OCI-LY7 (cell line): ENCODE measurements at regions not wholly inside any gene's neighbourhood (a gene's known extent, or its start where the extent isn't known, plus 50 kb on each side); places are given as distances from the start of the nearest gene placed in this dataset.

Experiments used
- EZH2phosphoT487 ChIP-seq: fragments of 200-600 bp; sonication (generic); IDR thresholded peaks from 2 replicates; pipeline ENCODE4 v1.6.1; 2018; ENCODE audit warnings: low read depth, borderline replicate concordance, mild to moderate bottlenecking, mixed run types, antibody characterized with exemption, low read length, moderate library complexity, mixed read lengths
- TF ChIP-seq, protein P1 (sequence below): fragments of 200-600 bp; sonication (generic); conservative IDR thresholded peaks from 2 replicates; pipeline ENCODE4 v1.5.1; 2014; ENCODE audit warnings: mild to moderate bottlenecking, antibody characterized with exemption, low read length, moderate library complexity, mixed read lengths

GRCh38 chrX:4186331-4186730 lies 472.9 kb upstream of the PRKX start:
- TF ChIP-seq, protein P1, sequence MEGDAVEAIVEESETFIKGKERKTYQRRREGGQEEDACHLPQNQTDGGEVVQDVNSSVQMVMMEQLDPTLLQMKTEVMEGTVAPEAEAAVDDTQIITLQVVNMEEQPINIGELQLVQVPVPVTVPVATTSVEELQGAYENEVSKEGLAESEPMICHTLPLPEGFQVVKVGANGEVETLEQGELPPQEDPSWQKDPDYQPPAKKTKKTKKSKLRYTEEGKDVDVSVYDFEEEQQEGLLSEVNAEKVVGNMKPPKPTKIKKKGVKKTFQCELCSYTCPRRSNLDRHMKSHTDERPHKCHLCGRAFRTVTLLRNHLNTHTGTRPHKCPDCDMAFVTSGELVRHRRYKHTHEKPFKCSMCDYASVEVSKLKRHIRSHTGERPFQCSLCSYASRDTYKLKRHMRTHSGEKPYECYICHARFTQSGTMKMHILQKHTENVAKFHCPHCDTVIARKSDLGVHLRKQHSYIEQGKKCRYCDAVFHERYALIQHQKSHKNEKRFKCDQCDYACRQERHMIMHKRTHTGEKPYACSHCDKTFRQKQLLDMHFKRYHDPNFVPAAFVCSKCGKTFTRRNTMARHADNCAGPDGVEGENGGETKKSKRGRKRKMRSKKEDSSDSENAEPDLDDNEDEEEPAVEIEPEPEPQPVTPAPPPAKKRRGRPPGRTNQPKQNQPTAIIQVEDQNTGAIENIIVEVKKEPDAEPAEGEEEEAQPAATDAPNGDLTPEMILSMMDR, result no peak
- no peak for TF ChIP-seq EZH2phosphoT487
